C4-2B (cell line): ENCODE measurements at regions not wholly inside any gene's neighbourhood (a gene's known extent, or its start where the extent isn't known, plus 50 kb on each side); places are given as distances from the start of the nearest gene placed in this dataset.
"Not testable (repeated sequence)": the region's sequence is repeated elsewhere in the genome, so short reads cannot be mapped to it uniquely, and the experiment has no call there.

Source experiments
- H3K27ac ChIP-seq: fragments of 450-650 bp; 2 replicates; pipeline ENCODE4 v1.5.1; 2017
- ZFX ChIP-seq: fragments of 450-650 bp; IDR thresholded peaks from 2 replicates; pipeline ENCODE4 v1.6.1; 2017
- TF ChIP-seq, protein P1 (sequence below): fragments of 450-650 bp; conservative IDR thresholded peaks from 2 replicates; pipeline ENCODE4 v1.5.1; 2017; ENCODE audit warnings: mild to moderate bottlenecking

DNA sequence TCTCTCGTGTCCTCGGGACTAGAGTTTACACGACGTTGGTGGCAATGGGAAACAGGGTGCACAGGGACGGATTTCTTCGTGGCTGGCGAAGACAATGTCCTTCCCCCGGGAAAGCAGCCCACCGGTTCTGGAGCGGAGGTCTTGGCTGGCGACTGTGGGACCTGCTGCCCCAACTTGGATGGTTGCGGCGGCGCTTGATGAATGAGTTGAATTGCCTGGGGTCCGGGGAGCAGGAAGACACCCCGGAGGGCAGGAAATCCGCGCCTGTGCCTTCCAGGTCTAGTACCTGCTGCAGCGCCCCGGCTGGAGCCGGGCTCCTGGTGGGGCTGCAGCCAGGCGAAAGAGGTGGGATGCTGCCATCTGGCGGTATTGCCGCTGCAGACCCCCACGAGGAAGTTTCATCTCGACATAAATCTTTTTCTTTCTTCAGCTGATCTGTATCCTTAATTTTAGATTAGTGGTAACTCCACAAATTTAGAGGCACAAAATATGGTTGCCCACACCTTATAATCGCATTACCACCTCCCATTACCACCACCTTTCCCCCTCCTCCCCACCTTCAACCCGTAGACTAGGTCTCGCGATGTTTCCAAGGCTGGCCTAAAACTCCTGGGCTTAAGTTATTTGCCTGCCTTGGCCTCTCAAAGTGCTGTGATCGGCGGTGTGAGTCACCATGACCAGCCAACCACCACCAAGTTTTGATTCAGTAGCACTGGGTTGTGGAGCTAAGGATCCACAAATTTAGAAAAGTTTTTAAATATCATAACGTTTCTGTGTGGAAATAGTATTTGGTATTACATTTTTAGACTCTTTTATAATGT lies 1929.7 kb upstream of the DEFB115 start:
- not testable (repeated sequence) for H3K27ac ChIP-seq
- TF ChIP-seq, protein P1, sequence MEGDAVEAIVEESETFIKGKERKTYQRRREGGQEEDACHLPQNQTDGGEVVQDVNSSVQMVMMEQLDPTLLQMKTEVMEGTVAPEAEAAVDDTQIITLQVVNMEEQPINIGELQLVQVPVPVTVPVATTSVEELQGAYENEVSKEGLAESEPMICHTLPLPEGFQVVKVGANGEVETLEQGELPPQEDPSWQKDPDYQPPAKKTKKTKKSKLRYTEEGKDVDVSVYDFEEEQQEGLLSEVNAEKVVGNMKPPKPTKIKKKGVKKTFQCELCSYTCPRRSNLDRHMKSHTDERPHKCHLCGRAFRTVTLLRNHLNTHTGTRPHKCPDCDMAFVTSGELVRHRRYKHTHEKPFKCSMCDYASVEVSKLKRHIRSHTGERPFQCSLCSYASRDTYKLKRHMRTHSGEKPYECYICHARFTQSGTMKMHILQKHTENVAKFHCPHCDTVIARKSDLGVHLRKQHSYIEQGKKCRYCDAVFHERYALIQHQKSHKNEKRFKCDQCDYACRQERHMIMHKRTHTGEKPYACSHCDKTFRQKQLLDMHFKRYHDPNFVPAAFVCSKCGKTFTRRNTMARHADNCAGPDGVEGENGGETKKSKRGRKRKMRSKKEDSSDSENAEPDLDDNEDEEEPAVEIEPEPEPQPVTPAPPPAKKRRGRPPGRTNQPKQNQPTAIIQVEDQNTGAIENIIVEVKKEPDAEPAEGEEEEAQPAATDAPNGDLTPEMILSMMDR = peak; percentile 68

DNA sequence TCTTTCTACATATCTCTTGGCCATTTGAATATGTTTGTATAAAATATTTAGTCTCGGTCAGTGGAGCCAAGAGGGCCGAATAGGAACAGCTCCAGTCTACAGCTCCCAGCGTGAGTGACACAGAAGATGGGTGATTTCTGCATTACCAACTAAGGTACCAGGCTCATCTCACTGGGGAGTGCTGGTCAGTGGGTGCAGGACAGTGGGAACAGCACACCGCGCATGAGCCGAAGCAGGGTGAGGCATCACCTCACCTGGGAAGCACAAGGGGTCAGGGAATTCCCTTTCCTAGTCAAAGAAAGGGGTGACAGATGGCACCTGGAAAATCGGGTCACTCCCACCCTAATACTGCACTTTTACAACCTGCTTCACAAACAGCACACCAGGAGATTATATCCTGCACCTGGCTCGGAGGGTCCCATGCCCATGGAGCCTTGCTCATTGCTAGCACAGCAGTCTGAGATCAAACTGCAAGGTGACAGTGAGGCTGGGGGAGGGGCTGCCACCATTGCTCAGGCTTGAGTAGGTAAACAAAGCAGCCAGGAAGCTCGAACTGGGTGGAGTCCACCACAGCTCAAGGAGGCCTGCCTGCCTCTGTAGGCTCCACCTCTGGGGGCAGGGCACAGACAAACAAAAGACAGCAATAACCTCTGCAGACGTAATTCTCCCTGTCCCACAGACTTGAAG lies 1926.9 kb upstream of the DEFB115 start:
- H3K27ac ChIP-seq = not testable (repeated sequence)

DNA sequence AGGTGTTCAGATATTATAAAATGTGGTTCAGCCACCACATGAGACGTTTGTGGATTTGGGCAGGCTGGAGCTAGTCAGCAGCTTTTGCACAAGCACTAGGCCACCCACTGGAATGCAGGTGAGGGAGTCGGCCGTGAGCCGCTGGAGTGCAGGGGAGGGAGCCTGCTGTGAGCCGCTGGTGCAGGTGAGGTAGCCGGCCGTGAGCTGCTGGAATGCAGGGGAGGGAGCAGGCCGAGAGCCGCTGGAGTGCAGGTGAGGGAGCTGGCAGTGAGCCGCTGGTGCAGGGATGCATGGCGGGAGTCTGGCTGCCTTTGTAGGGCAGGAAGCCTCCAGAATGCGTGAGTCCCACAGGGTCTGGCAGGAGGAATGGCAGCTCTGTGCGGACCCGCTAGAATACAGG lies 1907.6 kb upstream of the DEFB115 start:
- H3K27ac ChIP-seq = no peak overlapping the region
- TF ChIP-seq, protein P1 = no peak
- TF ChIP-seq ZFX = no peak

DNA sequence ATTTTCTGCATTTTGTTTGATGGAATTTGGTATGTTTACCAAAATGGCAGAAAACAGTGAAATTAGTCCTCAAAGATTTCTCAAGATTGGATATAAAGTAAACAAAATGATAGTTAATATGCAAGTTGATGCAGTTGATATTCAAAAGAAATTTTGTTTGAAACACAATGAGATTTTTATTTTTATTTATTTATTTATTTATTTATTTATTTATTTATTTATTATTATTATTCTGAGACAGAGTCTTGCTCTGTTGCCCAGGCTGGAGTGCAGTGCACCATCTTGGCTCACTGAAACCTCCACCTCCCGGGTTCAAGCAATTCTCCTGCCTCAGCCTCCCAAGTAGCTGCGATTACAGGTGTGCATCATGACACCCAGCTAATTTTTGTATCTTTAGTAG lies 1881.5 kb upstream of the DEFB115 start:
- H3K27ac ChIP-seq = not testable (repeated sequence)

DNA sequence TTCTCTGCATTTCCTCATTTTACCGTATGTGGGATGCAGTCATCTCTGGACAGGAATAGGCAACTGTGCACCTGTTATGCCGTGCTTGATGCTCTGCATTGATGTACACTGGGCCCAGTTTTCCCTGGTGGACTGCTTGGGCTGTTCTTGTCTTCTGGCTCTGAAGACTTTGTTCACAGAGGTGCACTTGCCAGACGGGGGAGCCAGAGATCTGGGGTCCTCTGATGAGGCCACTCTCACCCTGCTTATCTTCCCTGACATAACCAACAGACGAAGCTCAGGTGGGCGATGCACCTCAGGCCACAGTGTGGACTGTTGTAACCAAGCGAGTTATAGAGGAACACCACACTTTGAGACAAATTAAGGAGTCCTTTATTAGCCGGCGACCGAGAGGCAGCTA lies 1864.6 kb upstream of the DEFB115 start:
- H3K27ac ChIP-seq = not testable (repeated sequence)
- TF ChIP-seq, protein P1 = peak; percentile 6; the same call in 1 of the 2 replicates

DNA sequence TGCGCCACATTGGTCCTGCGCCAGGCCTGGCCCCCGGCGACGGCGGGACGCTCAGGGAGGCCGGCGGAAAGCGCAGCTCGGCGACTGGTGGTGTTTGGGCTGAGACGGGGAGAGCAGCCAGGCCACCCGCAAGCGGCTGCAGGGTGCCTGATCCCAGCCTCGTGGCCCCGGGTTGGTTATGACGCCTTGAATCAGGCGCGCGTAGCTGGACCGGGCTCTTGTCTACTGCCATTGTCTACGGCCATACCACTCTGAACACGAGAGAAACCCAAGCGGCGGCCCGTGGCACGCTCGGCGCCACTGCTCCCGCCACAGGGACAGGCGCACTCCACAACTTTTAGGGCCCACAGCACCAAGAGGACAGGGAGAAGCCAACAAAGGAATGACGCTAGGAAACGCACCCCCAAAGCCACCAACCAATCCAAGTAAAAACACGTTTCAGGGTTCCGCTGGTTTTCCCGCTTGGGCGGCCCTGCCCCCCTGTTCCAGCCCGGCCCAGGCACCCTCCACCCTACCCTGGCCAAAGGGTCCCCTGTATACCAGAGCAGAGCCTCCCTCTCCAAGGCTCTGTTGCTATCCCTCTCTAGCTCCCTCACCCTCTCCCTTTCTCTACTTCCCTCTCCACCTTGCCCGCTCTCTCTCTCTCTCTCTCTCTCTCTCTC lies 1849.3 kb upstream of the DEFB115 start:
- no peak for TF ChIP-seq ZFX
- TF ChIP-seq, protein P1 = no peak
- H3K27ac ChIP-seq = no peak overlapping the region; the same call in 1 of the 2 replicates

DNA sequence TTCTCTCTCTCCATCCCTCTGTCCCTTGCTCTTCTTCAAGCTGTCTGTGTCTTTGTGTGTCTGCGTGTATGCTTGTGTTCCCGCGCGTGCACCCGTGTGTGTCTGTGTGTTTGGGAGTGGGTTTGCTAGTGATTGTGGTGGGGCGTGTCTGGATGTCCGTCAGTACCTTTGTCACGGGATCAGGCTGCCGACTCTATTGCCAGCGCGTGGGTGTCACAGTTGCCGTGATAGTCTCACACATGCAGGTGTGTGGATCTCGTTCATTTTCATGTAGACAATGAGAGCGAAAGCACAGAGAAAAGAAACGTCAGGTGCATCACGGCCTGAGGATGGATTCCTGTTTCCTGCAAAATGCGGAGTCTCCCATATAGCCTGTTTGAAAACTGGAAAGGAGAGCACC lies 1848.8 kb upstream of the DEFB115 start:
- not testable (repeated sequence) for H3K27ac ChIP-seq

DNA sequence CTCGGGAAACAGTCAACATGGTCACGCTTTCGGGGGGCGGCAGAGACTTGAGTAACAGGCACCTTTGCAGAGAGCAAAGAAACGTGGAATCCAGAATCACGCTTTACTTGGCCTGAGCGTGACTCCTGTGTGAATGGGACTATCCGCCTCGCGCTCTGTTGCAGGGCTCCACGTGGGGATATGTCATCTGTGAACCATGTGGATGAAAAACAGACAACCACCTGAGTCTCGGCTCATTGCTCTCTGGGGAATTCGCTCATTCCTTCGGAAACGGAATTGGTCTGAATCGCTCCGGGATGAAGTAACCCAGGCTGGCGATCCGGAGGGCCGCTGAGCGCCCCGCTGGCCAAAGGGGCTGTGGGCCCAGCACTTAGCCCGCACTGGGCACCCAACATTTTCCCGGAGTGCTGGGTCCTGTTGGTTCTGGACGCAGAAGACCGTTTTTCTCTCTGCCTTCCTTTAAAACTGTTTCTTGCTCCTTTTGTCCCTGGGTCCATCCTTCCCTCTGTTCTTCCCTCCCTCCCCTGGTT lies 1848.2 kb upstream of the DEFB115 start:
- not testable (repeated sequence) for H3K27ac ChIP-seq

DNA sequence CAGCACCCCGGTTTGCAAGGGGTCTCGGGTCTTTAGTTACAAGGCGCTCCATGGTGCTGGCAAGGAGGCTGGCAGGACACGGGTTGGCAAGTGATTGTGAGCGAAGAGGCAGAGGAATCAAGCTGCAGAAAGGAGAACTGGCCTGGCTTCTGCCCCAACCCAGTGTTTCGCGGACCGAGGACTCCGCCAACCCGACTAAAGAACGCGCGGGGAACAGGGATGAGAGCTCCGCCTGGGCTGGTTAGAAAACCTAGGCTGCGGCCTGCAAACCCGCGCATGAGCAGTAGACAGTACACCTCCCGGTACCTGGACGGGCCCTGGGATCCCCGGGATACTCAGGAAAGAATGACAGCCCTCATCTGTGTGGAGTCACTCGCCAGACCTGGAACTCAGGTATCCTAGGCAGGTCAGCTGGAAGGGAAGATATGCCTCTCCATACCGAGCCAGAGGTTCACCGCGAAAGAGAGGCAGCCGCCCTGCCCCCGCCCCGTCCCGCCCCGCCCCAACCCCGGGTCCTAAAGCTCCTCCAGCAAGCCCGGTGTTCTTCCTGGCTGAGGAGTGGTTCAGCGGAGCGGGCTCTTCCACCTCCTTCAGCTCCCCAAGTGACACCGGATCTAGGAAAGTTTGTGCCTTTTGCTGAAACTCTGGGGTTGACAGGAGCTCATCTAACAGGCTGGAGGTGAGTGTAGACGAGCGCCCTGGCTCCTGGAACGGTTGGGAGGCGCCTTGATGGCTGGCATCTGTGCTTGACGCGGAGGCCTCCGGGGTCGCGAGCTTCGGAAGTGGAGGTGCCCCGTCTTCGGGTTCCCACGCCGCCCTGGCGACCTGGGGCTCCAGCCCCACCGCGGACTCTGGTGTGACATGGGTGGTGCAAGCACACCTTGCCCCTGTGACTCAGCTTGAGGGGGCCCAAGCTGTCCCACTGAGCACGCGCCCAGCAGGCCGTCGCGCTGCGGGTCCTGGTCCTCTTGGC lies 1847.3 kb upstream of the DEFB115 start:
- no peak overlapping the region for H3K27ac ChIP-seq
- TF ChIP-seq, protein P1 = no peak
- no peak for TF ChIP-seq ZFX
